Inferior parietal cortex (tissue), 1 donor: ENCODE measurements at regions not wholly inside any gene's neighbourhood (a gene's known extent, or its start where the extent isn't known, plus 50 kb on each side); places are given as distances from the start of the nearest gene placed in this dataset.
A peak's percentile ranks its signal among the peaks of the same experiment; 100 is the strongest.

Experiments used
- DNase-seq: peaks from one replicate; pipeline ENCODE4 v3.0.0-alpha.2; 2016; ENCODE audit errors: extremely low spot score

GRCh38 chr5:145204743-145205142 lies 630.4 kb downstream of the PRELID2 start:
- no peak for DNase-seq

- DNase-seq = no peak
Measured at GRCh38 chr5:145203193-145203592, 631.9 kb downstream of the PRELID2 start.

- no peak for DNase-seq
Measured at GRCh38 chr5:145198525-145199260, 636.4 kb downstream of the PRELID2 start.

- no peak for DNase-seq
Measured at GRCh38 chr5:145189746-145190145, 645.4 kb downstream of the PRELID2 start.

GRCh38 chr5:145180371-145180770 lies 654.8 kb downstream of the PRELID2 start:
- no peak for DNase-seq

GRCh38 chr5:145178641-145179523 lies 656.3 kb downstream of the PRELID2 start:
- no peak for DNase-seq

- no peak for DNase-seq
Measured at GRCh38 chr5:145176041-145176440, 659.1 kb downstream of the PRELID2 start.

GRCh38 chr5:145166110-145166509 lies 669.0 kb downstream of the PRELID2 start:
- DNase-seq = no peak

GRCh38 chr5:145163876-145164275 lies 671.3 kb downstream of the PRELID2 start:
- no peak for DNase-seq

GRCh38 chr5:145162626-145163025 lies 672.5 kb downstream of the PRELID2 start:
- no peak for DNase-seq

GRCh38 chr5:145161391-145161790 lies 673.8 kb downstream of the PRELID2 start:
- no peak for DNase-seq

GRCh38 chr5:145160679-145161078 lies 674.5 kb downstream of the PRELID2 start:
- DNase-seq = no peak

- peak; percentile 25 for DNase-seq
Measured at GRCh38 chr5:145158730-145159129, 676.4 kb downstream of the PRELID2 start.

- DNase-seq = peak; percentile 56
Measured at GRCh38 chr5:145157841-145158240, 677.3 kb downstream of the PRELID2 start.

- no peak for DNase-seq
Measured at GRCh38 chr5:145141534-145141933, 693.6 kb downstream of the PRELID2 start.

GRCh38 chr5:145130996-145131395 lies 704.1 kb downstream of the PRELID2 start:
- no peak for DNase-seq

- no peak for DNase-seq
Measured at GRCh38 chr5:145129797-145130196, 705.3 kb downstream of the PRELID2 start.

- DNase-seq = no peak
Measured at GRCh38 chr5:145124806-145125205, 710.3 kb downstream of the PRELID2 start.

GRCh38 chr5:145118611-145119010 lies 716.5 kb downstream of the PRELID2 start:
- no peak for DNase-seq

GRCh38 chr5:145118127-145118526 lies 717.0 kb downstream of the PRELID2 start:
- DNase-seq = no peak

- no peak for DNase-seq
Measured at GRCh38 chr5:145117285-145117684, 717.9 kb downstream of the PRELID2 start.

- no peak for DNase-seq
Measured at GRCh38 chr5:145111420-145111819, 723.7 kb downstream of the PRELID2 start.

- DNase-seq = no peak
Measured at GRCh38 chr5:145110834-145111233, 724.3 kb downstream of the PRELID2 start.
